GM23338 (cell line): ENCODE measurements at regions not wholly inside any gene's neighbourhood (a gene's known extent, or its start where the extent isn't known, plus 50 kb on each side); places are given as distances from the start of the nearest gene placed in this dataset. TPM values are rescaled to one million over a fixed set of nuclear protein-coding genes. Genes with fewer than 3 reads are reported as not detected.

Experiments
- ATAC-seq: fragments of 200-7000 bp; cut with Tn5 transposase; 3 replicates; pipeline ENCODE4 v1.9.1; 2020
- DNase-seq: peaks from one replicate; pipeline ENCODE4 v3.0.0-alpha.2; 2015; ENCODE audit warnings: low spot score
- H2AFZ ChIP-seq: fragments of 200-600 bp; sonication (generic); 2 replicates; pipeline ENCODE4 v1.8.0; 2016; ENCODE audit warnings: antibody characterized with exemption, mild to moderate bottlenecking, moderate library complexity
- H3F3A ChIP-seq: fragments of 200-600 bp; sonication (generic); replicated peaks from 2 replicates; pipeline ENCODE4 v1.8.0; 2017; ENCODE audit warnings: antibody characterized with exemption, mixed run types, low read depth
- H3K27ac ChIP-seq: fragments of 200-600 bp; sonication (generic); 2 replicates; pipeline ENCODE4 v1.6.1; 2016; ENCODE audit warnings: low read depth
- H3K27me3 ChIP-seq: fragments of 200-600 bp; sonication (generic); 2 replicates; pipeline ENCODE4 v1.8.0; 2016; ENCODE audit warnings: mild to moderate bottlenecking, mixed run types, moderate library complexity; ENCODE audit not compliant: insufficient read depth
- H3K36me3 ChIP-seq: fragments of 200-600 bp; sonication (generic); 2 replicates; pipeline ENCODE4 v1.8.0; 2016; ENCODE audit warnings: mild to moderate bottlenecking; ENCODE audit not compliant: insufficient read depth
- H3K4me1 ChIP-seq: fragments of 200-600 bp; sonication (generic); 2 replicates; pipeline ENCODE4 v1.8.0; 2016; ENCODE audit warnings: mild to moderate bottlenecking, moderate library complexity; ENCODE audit not compliant: insufficient read depth
- H3K4me2 ChIP-seq: fragments of 200-600 bp; sonication (generic); 2 replicates; pipeline ENCODE4 v1.7.1; 2017; ENCODE audit warnings: mixed run types
- H3K4me3 ChIP-seq: fragments of 200-600 bp; sonication (generic); 2 replicates; pipeline ENCODE4 v1.6.1; 2016; ENCODE audit warnings: mixed run types
- H3K79me2 ChIP-seq: fragments of 200-600 bp; sonication (generic); replicated peaks from 2 replicates; pipeline ENCODE4 v1.8.0; 2017; ENCODE audit warnings: mild to moderate bottlenecking; ENCODE audit not compliant: insufficient read depth
- H3K9me2 ChIP-seq: fragments of 200-600 bp; sonication (generic); 2 replicates; pipeline ENCODE4 v1.8.0; 2017; ENCODE audit not compliant: insufficient read depth
- H4K20me1 ChIP-seq: fragments of 200-600 bp; sonication (generic); replicated peaks from 2 replicates; pipeline ENCODE4 v1.8.0; 2017; ENCODE audit warnings: mild to moderate bottlenecking; ENCODE audit not compliant: insufficient read depth
- H3K27ac Mint-ChIP-seq: 2 replicates; pipeline ENCODE4 v1.8.0; 2020; ENCODE audit warnings: inconsistent platforms, mild to moderate bottlenecking, moderate library complexity, mixed read lengths
- H3K27me3 Mint-ChIP-seq: 3 replicates; pipeline ENCODE4 v1.8.0; 2022; ENCODE audit warnings: low read depth, mild to moderate bottlenecking, moderate library complexity, mixed read lengths, inconsistent platforms; ENCODE audit not compliant: insufficient read depth, poor library complexity
- H3K36me3 Mint-ChIP-seq: 3 replicates; pipeline ENCODE4 v1.8.0; 2021; ENCODE audit warnings: low read depth, mild to moderate bottlenecking, inconsistent platforms, moderate library complexity, mixed read lengths
- H3K4me1 Mint-ChIP-seq: 3 replicates; pipeline ENCODE4 v1.8.0; 2020; ENCODE audit warnings: mild to moderate bottlenecking, inconsistent platforms, mixed read lengths
- H3K4me3 Mint-ChIP-seq: 3 replicates; pipeline ENCODE4 v1.8.0; 2021; ENCODE audit warnings: moderate library complexity, mild to moderate bottlenecking, inconsistent platforms, mixed read lengths
- H3K9me3 Mint-ChIP-seq: 3 replicates; pipeline ENCODE4 v1.8.0; 2020; ENCODE audit warnings: moderate library complexity, mild to moderate bottlenecking, inconsistent platforms, mixed read lengths
- CREB1 ChIP-seq: fragments of 250-450 bp; sonication (Bioruptor Pico); IDR thresholded peaks from 2 replicates; pipeline ENCODE4 v1.5.0; 2020; ENCODE audit warnings: low read depth, mild to moderate bottlenecking, moderate library complexity
- CTCF ChIP-seq, 2 experiments: fragments of 200-600 bp in 1 of 2; sonication (generic) in 1 of 2; conservative IDR thresholded peaks; 2 replicates each; pipeline versions ENCODE4 v1.5.1 to v1.6.1; 2016 to 2017; ENCODE audit warnings: antibody characterized with exemption in 2 of 2, low read depth in 2 of 2, mild to moderate bottlenecking in 2 of 2, moderate library complexity in 1 of 2
- JUNB ChIP-seq: IDR thresholded peaks from one replicate; pipeline ENCODE4 v1.6.1; 2016; ENCODE audit warnings: antibody characterized with exemption; ENCODE audit not compliant: unreplicated experiment
- NANOG ChIP-seq: IDR thresholded peaks from 2 replicates; pipeline ENCODE4 v1.6.1; 2016; ENCODE audit warnings: antibody characterized with exemption, borderline replicate concordance
- POLR2AphosphoS5 ChIP-seq: IDR thresholded peaks from 2 replicates; pipeline ENCODE4 v1.6.1; 2016; ENCODE audit warnings: antibody characterized with exemption, low read depth
- ZNF114 ChIP-seq: fragments of 250-450 bp; sonication (Bioruptor Pico); IDR thresholded peaks from 2 replicates; pipeline ENCODE4 v1.5.0; 2020; ENCODE audit warnings: mild to moderate bottlenecking, moderate library complexity
- small RNA-seq: library from RNA; depleted of rRNA; stranded (forward); fragments of <200 nt; gene quantifications from one replicate; pipeline ENCODE3, GENCODE V24; 2014; ENCODE audit warnings: low replicate concordance
- TF ChIP-seq, protein P1 (sequence below): IDR thresholded peaks from one replicate; pipeline ENCODE4 v1.6.1; 2018; ENCODE audit warnings: antibody characterized with exemption; ENCODE audit not compliant: unreplicated experiment

- Mint-ChIP-seq H3K36me3 (peaks cover 10% of the 10 kb centered on the region), H3K9me3 (peaks cover 13% of the 10 kb centered on the region; the same call in 2 of the 3 replicates), H3K27me3 (peaks cover 7% of the 10 kb centered on the region), H3K4me1 (peaks cover 22% of the 10 kb centered on the region), H3K4me3 (no peak overlapping the region), H3K27ac (no peak overlapping the region; the same call in 1 of the 2 replicates)
- Histone ChIP-seq H3K4me1 (no peaks in the 10 kb centered on the region), H3K4me2 (no peak overlapping the region), H3F3A (no peaks in the 10 kb centered on the region), H4K20me1 (no peaks in the 10 kb centered on the region), H2AFZ (0 out of 2 replicates have a peak overlapping the region, but pooled peaks have one; percentile 38), H3K27me3 (no peaks in the 10 kb centered on the region), H3K79me2 (no peaks in the 10 kb centered on the region), H3K27ac (no peak overlapping the region), H3K36me3 (no peaks in the 10 kb centered on the region), H3K9me2 (no peaks in the 10 kb centered on the region; the same call in 1 of the 2 replicates), H3K4me3 (no peak overlapping the region)
- no peak for TF ChIP-seq NANOG
- no peak for TF ChIP-seq JUNB
- TF ChIP-seq CTCF (conservative IDR thresholded peaks at IDR 0.05; ENCODE audit: low read depth in 2 of 2): no peak
- TF ChIP-seq CREB1 (CRISPR knock-in tag): no peak
- TF ChIP-seq POLR2AphosphoS5: no peak
- TF ChIP-seq ZNF114: no peak
- TF ChIP-seq, protein P1, sequence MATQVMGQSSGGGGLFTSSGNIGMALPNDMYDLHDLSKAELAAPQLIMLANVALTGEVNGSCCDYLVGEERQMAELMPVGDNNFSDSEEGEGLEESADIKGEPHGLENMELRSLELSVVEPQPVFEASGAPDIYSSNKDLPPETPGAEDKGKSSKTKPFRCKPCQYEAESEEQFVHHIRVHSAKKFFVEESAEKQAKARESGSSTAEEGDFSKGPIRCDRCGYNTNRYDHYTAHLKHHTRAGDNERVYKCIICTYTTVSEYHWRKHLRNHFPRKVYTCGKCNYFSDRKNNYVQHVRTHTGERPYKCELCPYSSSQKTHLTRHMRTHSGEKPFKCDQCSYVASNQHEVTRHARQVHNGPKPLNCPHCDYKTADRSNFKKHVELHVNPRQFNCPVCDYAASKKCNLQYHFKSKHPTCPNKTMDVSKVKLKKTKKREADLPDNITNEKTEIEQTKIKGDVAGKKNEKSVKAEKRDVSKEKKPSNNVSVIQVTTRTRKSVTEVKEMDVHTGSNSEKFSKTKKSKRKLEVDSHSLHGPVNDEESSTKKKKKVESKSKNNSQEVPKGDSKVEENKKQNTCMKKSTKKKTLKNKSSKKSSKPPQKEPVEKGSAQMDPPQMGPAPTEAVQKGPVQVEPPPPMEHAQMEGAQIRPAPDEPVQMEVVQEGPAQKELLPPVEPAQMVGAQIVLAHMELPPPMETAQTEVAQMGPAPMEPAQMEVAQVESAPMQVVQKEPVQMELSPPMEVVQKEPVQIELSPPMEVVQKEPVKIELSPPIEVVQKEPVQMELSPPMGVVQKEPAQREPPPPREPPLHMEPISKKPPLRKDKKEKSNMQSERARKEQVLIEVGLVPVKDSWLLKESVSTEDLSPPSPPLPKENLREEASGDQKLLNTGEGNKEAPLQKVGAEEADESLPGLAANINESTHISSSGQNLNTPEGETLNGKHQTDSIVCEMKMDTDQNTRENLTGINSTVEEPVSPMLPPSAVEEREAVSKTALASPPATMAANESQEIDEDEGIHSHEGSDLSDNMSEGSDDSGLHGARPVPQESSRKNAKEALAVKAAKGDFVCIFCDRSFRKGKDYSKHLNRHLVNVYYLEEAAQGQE: no peak
- DNase-seq (no peak), ATAC-seq (no peak)
Observed at GRCh38 chr1:237959838-237960237, 69.1 kb upstream of the ZP4 start.

DNA sequence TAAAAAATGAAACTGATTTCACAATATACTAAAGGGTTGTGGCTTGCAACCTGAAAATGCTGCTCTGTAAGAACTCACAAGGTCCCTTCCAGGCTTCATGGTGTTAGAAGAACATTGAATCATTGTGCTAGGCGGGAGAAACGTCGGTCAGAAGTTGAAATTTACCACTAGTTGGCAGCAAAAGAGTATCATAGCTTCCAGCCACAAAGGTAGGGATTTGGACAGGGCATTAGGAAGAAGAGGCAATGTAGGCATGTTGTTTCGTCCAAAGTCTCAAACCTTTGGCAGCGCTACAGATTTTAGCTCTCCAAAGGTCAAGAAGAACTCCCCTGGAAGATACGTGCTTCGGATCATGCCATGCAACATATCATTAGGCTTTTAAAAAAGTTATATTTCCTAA is 62.5 kb upstream of the ZP4 start:
- H3K4me1 ChIP-seq: no peaks in the 10 kb centered on the region
- no peak overlapping the region for H3K27ac ChIP-seq
- peaks cover 2% of the 10 kb centered on the region for H3K27me3 Mint-ChIP-seq
- H3K36me3 ChIP-seq: no peaks in the 10 kb centered on the region
- 0 out of 2 replicates have a peak, but pooled peaks cover 4% of the 10 kb centered on the region for H3K9me2 ChIP-seq
- no peaks in the 10 kb centered on the region for H3K27me3 ChIP-seq
- H3K27ac Mint-ChIP-seq: no peak overlapping the region
- no peaks in the 10 kb centered on the region for H4K20me1 ChIP-seq
- H3F3A ChIP-seq: no peaks in the 10 kb centered on the region
- H3K9me3 Mint-ChIP-seq: no peaks in the 10 kb centered on the region
- ATAC-seq (peak; percentile 59), DNase-seq (peak; percentile 55)
- no peaks in the 10 kb centered on the region for H3K4me1 Mint-ChIP-seq
- no peaks in the 10 kb centered on the region for H3K79me2 ChIP-seq
- TF ChIP-seq CTCF (conservative IDR thresholded peaks at IDR 0.05; ENCODE audit: low read depth in 2 of 2) (peak; percentile 56 to 78), JUNB (no peak)
- no peaks in the 10 kb centered on the region for H3K36me3 Mint-ChIP-seq
- no peak overlapping the region for H3K4me2 ChIP-seq
- H3K4me3 ChIP-seq: no peak overlapping the region
- H2AFZ ChIP-seq: no peak overlapping the region
- H3K4me3 Mint-ChIP-seq: no peak overlapping the region

Small RNAs in the stretch of these regions (small RNA-seq; reads per million reads assigned to genes)
- not detected for gene AL356010.1
- not detected for gene AL590135.1
- not detected for gene RNU6-725P
